Upper lobe of right lung (tissue), 1 donor: ENCODE measurements at regions not wholly inside any gene's neighbourhood (a gene's known extent, or its start where the extent isn't known, plus 50 kb on each side); places are given as distances from the start of the nearest gene placed in this dataset.

ENCODE experiments used
- ATAC-seq: fragments of 200-7000 bp; cut with Tn5 transposase; one replicate; pipeline ENCODE4 v1.9.1; 2020; ENCODE audit warnings: mild to moderate bottlenecking, moderate library complexity
- DNase-seq: peaks from one replicate; pipeline ENCODE4 v3.0.0-alpha.2; 2020
- H3K27ac ChIP-seq: fragments of 200-600 bp; one replicate; pipeline ENCODE4 v1.8.0; 2022
- H3K27me3 ChIP-seq: fragments of 200-600 bp; one replicate; pipeline ENCODE4 v1.8.0; 2022; ENCODE audit warnings: mild to moderate bottlenecking
- H3K36me3 ChIP-seq: fragments of 200-600 bp; one replicate; pipeline ENCODE4 v1.8.0; 2022
- H3K4me1 ChIP-seq: fragments of 200-600 bp; one replicate; pipeline ENCODE4 v1.8.0; 2022
- H3K4me3 ChIP-seq: fragments of 200-600 bp; one replicate; pipeline ENCODE4 v1.8.0; 2022; ENCODE audit warnings: mild to moderate bottlenecking
- H3K9me3 ChIP-seq: fragments of 200-600 bp; one replicate; pipeline ENCODE4 v1.8.0; 2022
- intact Hi-C: fragments of 100-400 bp; cut with DNase I; formaldehyde crosslinking; loops from one replicate; pipeline ENCODE4 v1.11.0; 2022
- TF ChIP-seq, protein P1 (sequence below): fragments of 200-600 bp; IDR thresholded peaks from one replicate; pipeline ENCODE4 v1.8.0; 2022; ENCODE audit warnings: antibody characterized with exemption
- donor health status: DM: no; HTN: yes; CAD: no; lungs with severe emphysema.

DNA sequence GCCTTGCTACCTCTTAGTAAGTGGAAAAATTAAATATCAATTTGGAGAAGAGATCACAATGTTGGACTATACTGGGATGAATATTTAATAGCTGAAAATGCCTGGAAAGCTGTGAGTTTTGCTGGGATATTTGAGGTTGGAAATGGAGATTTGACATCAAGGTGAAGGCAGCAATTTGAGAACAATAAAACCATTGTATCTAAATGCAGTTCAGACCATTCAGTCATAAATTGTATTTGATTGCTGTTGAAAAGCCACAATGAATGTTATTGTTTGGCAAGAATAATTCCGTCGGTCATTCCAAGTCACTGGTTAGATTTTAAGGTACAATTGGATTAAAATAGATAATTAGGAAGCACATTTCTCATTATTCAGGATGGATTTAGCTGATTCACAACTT, 325.6 kb downstream of the HRH4 start:
- TF ChIP-seq, protein P1, sequence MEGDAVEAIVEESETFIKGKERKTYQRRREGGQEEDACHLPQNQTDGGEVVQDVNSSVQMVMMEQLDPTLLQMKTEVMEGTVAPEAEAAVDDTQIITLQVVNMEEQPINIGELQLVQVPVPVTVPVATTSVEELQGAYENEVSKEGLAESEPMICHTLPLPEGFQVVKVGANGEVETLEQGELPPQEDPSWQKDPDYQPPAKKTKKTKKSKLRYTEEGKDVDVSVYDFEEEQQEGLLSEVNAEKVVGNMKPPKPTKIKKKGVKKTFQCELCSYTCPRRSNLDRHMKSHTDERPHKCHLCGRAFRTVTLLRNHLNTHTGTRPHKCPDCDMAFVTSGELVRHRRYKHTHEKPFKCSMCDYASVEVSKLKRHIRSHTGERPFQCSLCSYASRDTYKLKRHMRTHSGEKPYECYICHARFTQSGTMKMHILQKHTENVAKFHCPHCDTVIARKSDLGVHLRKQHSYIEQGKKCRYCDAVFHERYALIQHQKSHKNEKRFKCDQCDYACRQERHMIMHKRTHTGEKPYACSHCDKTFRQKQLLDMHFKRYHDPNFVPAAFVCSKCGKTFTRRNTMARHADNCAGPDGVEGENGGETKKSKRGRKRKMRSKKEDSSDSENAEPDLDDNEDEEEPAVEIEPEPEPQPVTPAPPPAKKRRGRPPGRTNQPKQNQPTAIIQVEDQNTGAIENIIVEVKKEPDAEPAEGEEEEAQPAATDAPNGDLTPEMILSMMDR = no peak
- ATAC-seq (no peak), DNase-seq (no peak)
- intact Hi-C loops = no loop called here
- Histone ChIP-seq H3K27me3 (no peaks in the 10 kb centered on the region), H3K27ac (no peak overlapping the region), H3K9me3 (no peaks in the 10 kb centered on the region), H3K4me3 (no peak overlapping the region), H3K4me1 (no peaks in the 10 kb centered on the region), H3K36me3 (no peaks in the 10 kb centered on the region)

DNA sequence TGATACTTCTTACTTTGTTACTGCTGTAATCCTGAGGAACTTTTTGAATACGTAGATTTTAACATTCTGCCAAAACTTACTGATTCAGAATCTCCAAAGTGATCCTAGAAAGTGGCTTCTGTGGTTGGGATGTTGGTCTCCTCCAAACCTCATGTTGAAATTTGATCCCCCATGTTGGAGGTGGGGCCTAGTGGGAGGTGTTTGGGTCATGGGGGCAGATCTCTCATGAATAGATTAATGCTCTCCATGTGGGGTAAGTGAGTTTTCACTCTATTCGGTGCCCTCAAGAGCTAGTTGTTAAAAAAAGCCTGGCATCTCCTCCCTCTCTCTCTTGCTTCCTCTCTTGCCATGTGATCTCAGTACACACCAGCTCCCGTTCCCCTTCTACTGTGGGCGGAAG, 329.9 kb downstream of the HRH4 start:
- Histone ChIP-seq H3K27ac (no peak overlapping the region), H3K4me1 (no peaks in the 10 kb centered on the region), H3K27me3 (peaks cover 7% of the 10 kb centered on the region), H3K4me3 (no peak overlapping the region), H3K36me3 (no peaks in the 10 kb centered on the region), H3K9me3 (no peaks in the 10 kb centered on the region)
- no peak for ATAC-seq
- TF ChIP-seq, protein P1 = no peak
- DNase-seq = no peak
- intact Hi-C loops = no loop called here

DNA sequence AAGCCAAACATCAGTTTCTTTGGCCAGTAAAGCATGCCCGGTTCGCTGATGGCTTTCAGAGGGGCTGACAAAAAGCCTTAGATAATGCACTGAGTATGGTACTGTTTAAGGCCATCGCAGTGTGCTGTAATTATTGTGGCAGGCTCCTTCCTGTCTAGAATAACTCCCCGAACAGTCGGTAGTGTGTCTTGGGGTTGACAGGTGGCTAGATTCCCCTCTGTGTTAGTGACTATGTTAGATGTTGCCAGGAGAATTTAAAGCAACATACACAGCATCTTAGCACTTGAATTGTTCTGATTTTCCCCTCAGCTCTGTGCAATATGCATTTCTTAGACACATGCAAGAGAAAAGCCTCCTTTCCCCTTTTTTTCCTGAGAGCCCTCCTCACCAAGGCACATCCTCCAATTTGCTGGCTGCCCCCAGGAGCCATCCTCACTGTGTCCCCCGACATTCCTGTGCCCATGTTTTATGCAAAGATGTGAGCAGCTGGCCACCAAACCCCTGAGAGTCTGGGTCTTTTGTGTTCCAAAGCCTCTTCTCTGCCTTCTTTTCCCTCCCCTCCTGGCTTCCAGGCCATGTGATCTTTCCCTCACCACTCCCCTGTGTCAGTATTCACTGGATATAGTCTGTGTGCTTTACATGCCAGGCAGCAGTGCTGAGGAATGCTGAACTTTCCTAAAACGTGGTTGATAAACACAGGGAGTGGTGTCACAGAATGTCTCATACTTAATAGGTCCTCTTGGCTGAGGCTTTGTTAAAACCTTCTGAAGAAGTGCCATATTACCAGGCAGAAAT, 331.5 kb downstream of the HRH4 start:
- H3K4me3 ChIP-seq = no peak overlapping the region
- no peak for DNase-seq
- intact Hi-C loops = no loop called here
- TF ChIP-seq, protein P1 = no peak
- H3K9me3 ChIP-seq = no peaks in the 10 kb centered on the region
- H3K27ac ChIP-seq = no peak overlapping the region
- peaks cover 7% of the 10 kb centered on the region for H3K27me3 ChIP-seq
- ATAC-seq = peak; percentile 87
- no peaks in the 10 kb centered on the region for H3K36me3 ChIP-seq
- H3K4me1 ChIP-seq = no peaks in the 10 kb centered on the region

GRCh38 chr18:24793742-24794141, 333.3 kb downstream of the HRH4 start:
- no peak overlapping the region for H3K4me3 ChIP-seq
- no peaks in the 10 kb centered on the region for H3K9me3 ChIP-seq
- TF ChIP-seq, protein P1 = no peak
- peaks cover 7% of the 10 kb centered on the region for H3K27me3 ChIP-seq
- no peaks in the 10 kb centered on the region for H3K36me3 ChIP-seq
- no peak for ATAC-seq
- intact Hi-C loops = no loop called here
- H3K4me1 ChIP-seq = no peaks in the 10 kb centered on the region
- no peak overlapping the region for H3K27ac ChIP-seq
- DNase-seq = no peak

GRCh38 chr18:24795129-24795528, 334.7 kb downstream of the HRH4 start:
- Histone ChIP-seq H3K4me1 (no peaks in the 10 kb centered on the region), H3K9me3 (no peaks in the 10 kb centered on the region)

More at GRCh38 chr18:24795129-24795528, 334.7 kb downstream of the HRH4 start:
- no peak for ATAC-seq
- no peak for DNase-seq
- Histone ChIP-seq H3K4me3 (no peak overlapping the region), H3K27ac (no peak overlapping the region), H3K36me3 (no peaks in the 10 kb centered on the region), H3K27me3 (peaks cover 7% of the 10 kb centered on the region)
- intact Hi-C loops = no loop called here
- TF ChIP-seq, protein P1 = no peak
